ENCODE measurements at regions not wholly inside any gene's neighbourhood (a gene's known extent, or its start where the extent isn't known, plus 50 kb on each side); places are given as distances from the start of the nearest gene placed in this dataset.

DNA sequence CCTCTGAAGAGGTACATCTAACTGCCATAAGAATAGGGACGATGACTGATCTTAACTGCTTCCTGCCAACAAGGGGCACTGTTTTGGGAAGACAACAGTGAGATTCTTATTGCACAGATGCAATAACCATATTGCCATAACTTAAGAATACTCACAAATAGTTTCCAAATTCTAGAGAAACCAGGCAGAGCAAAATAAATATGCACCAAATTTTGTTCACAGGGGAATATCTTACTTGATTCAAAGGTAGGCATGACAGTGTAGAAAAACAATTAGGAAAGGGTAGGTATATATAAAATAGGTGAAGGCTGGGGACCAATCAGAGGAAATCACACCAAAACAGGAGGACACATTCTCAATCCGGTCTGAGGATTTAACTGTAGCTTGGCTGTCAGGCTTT, 49.9 kb upstream of the CST7 start:
- no peak overlapping the region for H2AK5ac ChIP-seq (ENCODE audit: low read length)
- H3K79me1 ChIP-seq (ENCODE audit: low read length): no peaks in the 10 kb centered on the region
- H3K23ac ChIP-seq (ENCODE audit: low read length): no peak overlapping the region
- H3K9ac ChIP-seq (ENCODE audit: low read length): no peak overlapping the region
- no peak overlapping the region for H2BK120ac ChIP-seq (ENCODE audit: low read depth, low read length)
- H2BK5ac ChIP-seq (ENCODE audit: low read length): no peak overlapping the region
- H4K5ac ChIP-seq (ENCODE audit: low read length): no peak overlapping the region
- H3K18ac ChIP-seq (ENCODE audit: low read length): no peak overlapping the region
- no peak overlapping the region for H3K56ac ChIP-seq (ENCODE audit: low read length)
- no peak overlapping the region for H3K4me2 ChIP-seq (ENCODE audit: low read length)
- DNase-seq: peak; percentile 3
- no peak overlapping the region for H2BK15ac ChIP-seq (replicated peaks; ENCODE audit: low read depth)
- H3K4me1 ChIP-seq (ENCODE audit: control insufficient read depth, low read depth, low read length): no peaks in the 10 kb centered on the region
- no peak overlapping the region for H3K4me3 ChIP-seq (ENCODE audit: low read length)
- H3K79me2 ChIP-seq (ENCODE audit: control insufficient read depth, insufficient read depth, low read length): no peaks in the 10 kb centered on the region
- no peak overlapping the region for H3K4ac ChIP-seq (ENCODE audit: low read depth, low read length)
- no peaks in the 10 kb centered on the region for H3K36me3 ChIP-seq (ENCODE audit: control insufficient read depth, insufficient read depth, low read length)
- no peaks in the 10 kb centered on the region for H3K27me3 ChIP-seq (ENCODE audit: insufficient read depth, low read length, poor library complexity)
- H3K27ac ChIP-seq (ENCODE audit: low read depth, low read length): no peak overlapping the region
- H4K8ac ChIP-seq (ENCODE audit: low read depth, low read length): no peak overlapping the region
- WGBS (ENCODE audit: extremely low coverage, insufficient coverage, low lambda C conversion rate): no CpG with 5 or more reads among the region's 2 CpGs
